ENCODE measurements at regions not wholly inside any gene's neighbourhood (a gene's known extent, or its start where the extent isn't known, plus 50 kb on each side); places are given as distances from the start of the nearest gene placed in this dataset.
"Not testable (repeated sequence)": the region's sequence is repeated elsewhere in the genome, so short reads cannot be mapped to it uniquely, and the experiment has no call there.

DNA sequence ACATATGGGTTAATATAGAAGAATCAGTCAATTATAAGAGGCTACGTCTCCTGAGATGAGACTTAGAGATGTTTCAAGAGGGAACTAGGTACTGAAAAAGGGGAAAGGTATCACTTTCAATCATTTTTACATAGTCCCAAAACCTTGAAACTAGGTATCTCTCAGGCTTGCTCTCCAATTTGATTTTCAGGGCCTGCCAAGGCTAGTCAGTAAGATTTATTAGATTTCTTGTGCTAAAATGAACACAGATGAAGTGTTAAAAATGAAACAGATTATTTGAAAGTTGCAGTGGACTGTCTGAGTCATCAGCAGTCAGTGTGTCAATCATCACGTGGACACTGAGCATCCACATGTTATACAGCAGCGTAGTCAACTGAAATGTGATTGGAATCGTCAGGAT is 591.1 kb downstream of the DTWD2 start:
- no peak overlapping the region for H3K9ac ChIP-seq
- no peak overlapping the region for H3K4me2 ChIP-seq
- H3K79me2 ChIP-seq (ENCODE audit: insufficient read depth, low read depth), result no peaks in the 10 kb centered on the region
- no peaks in the 10 kb centered on the region for H3K4me1 ChIP-seq (ENCODE audit: low read depth, poor library complexity, severe bottlenecking)
- no peaks in the 10 kb centered on the region for H3K36me3 ChIP-seq (ENCODE audit: insufficient read depth)
- TF ChIP-seq, protein P1, sequence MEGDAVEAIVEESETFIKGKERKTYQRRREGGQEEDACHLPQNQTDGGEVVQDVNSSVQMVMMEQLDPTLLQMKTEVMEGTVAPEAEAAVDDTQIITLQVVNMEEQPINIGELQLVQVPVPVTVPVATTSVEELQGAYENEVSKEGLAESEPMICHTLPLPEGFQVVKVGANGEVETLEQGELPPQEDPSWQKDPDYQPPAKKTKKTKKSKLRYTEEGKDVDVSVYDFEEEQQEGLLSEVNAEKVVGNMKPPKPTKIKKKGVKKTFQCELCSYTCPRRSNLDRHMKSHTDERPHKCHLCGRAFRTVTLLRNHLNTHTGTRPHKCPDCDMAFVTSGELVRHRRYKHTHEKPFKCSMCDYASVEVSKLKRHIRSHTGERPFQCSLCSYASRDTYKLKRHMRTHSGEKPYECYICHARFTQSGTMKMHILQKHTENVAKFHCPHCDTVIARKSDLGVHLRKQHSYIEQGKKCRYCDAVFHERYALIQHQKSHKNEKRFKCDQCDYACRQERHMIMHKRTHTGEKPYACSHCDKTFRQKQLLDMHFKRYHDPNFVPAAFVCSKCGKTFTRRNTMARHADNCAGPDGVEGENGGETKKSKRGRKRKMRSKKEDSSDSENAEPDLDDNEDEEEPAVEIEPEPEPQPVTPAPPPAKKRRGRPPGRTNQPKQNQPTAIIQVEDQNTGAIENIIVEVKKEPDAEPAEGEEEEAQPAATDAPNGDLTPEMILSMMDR (conservative IDR thresholded peaks at IDR 0.05; ENCODE audit: low read depth, low read length), result no peak
- H3K27ac ChIP-seq, result no peak overlapping the region
- H3K4me3 ChIP-seq (IDR thresholded peaks at IDR 0.05; ENCODE audit: insufficient read depth, low read depth, low read length), result no peak overlapping the region
- no peak overlapping the region for H2AFZ ChIP-seq (ENCODE audit: low read depth)
- H3K27me3 ChIP-seq (ENCODE audit: insufficient read depth, low read depth), result no peaks in the 10 kb centered on the region
- H4K20me1 ChIP-seq (ENCODE audit: insufficient read depth), result no peaks in the 10 kb centered on the region

DNA sequence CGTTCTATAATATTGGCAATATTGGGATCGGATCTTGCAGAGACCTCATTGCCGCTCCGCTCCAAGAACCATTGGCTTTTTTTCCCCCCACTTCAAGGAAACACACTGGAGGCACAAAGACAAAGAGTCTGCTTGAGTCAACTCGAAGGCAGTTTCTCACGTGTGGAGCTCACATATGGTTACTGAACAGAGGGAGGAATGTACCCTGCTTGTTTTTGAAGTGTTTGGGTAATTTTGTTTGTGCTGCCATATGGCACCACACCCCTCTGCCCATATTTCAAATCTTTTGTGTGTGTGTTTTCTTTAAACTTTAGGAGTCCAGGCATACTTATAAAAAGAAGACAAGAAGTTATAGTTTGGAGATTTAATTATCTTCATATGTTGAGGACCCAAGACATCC is 595.9 kb downstream of the DTWD2 start:
- Histone ChIP-seq H3K9ac (no peak overlapping the region), H4K20me1 (ENCODE audit: insufficient read depth) (no peaks in the 10 kb centered on the region), H3K27ac (no peak overlapping the region), H3K4me1 (ENCODE audit: low read depth, poor library complexity, severe bottlenecking) (no peaks in the 10 kb centered on the region), H3K27me3 (ENCODE audit: insufficient read depth, low read depth) (no peaks in the 10 kb centered on the region), H3K4me3 (IDR thresholded peaks at IDR 0.05; ENCODE audit: insufficient read depth, low read depth, low read length) (no peak overlapping the region), H3K79me2 (ENCODE audit: insufficient read depth, low read depth) (no peaks in the 10 kb centered on the region), H2AFZ (ENCODE audit: low read depth) (no peak overlapping the region), H3K4me2 (no peak overlapping the region), H3K36me3 (ENCODE audit: insufficient read depth) (no peaks in the 10 kb centered on the region)
- TF ChIP-seq, protein P1 (conservative IDR thresholded peaks at IDR 0.05; ENCODE audit: low read depth, low read length), result no peak

DNA sequence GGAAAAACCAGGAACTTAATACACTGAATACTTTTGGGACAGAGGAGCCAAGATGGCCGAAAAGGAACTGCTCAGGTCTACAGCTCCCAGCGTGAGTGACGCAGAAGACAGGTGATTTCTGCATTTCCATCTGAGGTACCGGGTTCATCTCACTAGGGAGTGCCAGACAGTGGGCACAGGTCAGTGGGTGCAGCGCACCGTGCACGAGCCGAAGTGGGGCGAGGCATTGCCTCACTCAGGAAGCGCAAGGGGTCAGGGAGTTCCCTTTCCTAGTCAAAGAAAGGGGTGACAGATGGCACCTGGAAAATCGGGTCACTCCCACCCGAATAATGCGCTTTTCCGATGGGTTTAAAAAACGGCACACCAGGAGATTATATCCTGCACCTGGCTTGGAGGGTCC is 605.4 kb downstream of the DTWD2 start:
- not testable (repeated sequence) for H3K27ac ChIP-seq; H3K9ac ChIP-seq; H4K20me1 ChIP-seq (ENCODE audit: insufficient read depth); H3K79me2 ChIP-seq (ENCODE audit: insufficient read depth, low read depth); H2AFZ ChIP-seq (ENCODE audit: low read depth); H3K27me3 ChIP-seq (ENCODE audit: insufficient read depth, low read depth); H3K4me3 ChIP-seq (IDR thresholded peaks at IDR 0.05; ENCODE audit: insufficient read depth, low read depth, low read length); H3K4me1 ChIP-seq (ENCODE audit: low read depth, poor library complexity, severe bottlenecking); H3K4me2 ChIP-seq; H3K36me3 ChIP-seq (ENCODE audit: insufficient read depth)

DNA sequence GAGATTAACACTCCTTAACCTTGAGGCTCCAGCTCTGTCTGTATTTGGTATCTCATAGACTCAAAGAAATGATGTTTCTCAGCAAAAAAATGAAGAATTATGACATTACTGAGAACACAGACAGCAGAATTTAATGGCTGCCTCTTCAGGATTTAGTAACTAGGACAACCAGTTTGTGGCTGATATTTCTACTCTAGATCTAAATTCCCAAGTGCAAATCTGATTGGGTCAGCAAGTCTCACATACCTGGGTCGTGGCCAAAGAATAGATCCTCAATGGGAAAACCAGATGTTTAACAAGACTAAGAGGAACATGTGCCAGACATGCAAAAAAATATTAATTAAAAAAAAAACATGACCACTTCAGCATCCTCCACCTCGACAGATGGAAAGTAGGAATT is 608.9 kb downstream of the DTWD2 start:
- no peak overlapping the region for H3K27ac ChIP-seq
- H3K36me3 ChIP-seq (ENCODE audit: insufficient read depth), result no peaks in the 10 kb centered on the region
- H3K4me2 ChIP-seq, result no peak overlapping the region
- H3K4me1 ChIP-seq (ENCODE audit: low read depth, poor library complexity, severe bottlenecking), result no peaks in the 10 kb centered on the region
- TF ChIP-seq, protein P1 (conservative IDR thresholded peaks at IDR 0.05; ENCODE audit: low read depth, low read length), result no peak
- no peaks in the 10 kb centered on the region for H4K20me1 ChIP-seq (ENCODE audit: insufficient read depth)
- no peak overlapping the region for H3K4me3 ChIP-seq (IDR thresholded peaks at IDR 0.05; ENCODE audit: insufficient read depth, low read depth, low read length)
- H3K27me3 ChIP-seq (ENCODE audit: insufficient read depth, low read depth), result no peaks in the 10 kb centered on the region
- H3K79me2 ChIP-seq (ENCODE audit: insufficient read depth, low read depth), result no peaks in the 10 kb centered on the region
- H3K9ac ChIP-seq, result no peak overlapping the region
- no peak overlapping the region for H2AFZ ChIP-seq (ENCODE audit: low read depth)

DNA sequence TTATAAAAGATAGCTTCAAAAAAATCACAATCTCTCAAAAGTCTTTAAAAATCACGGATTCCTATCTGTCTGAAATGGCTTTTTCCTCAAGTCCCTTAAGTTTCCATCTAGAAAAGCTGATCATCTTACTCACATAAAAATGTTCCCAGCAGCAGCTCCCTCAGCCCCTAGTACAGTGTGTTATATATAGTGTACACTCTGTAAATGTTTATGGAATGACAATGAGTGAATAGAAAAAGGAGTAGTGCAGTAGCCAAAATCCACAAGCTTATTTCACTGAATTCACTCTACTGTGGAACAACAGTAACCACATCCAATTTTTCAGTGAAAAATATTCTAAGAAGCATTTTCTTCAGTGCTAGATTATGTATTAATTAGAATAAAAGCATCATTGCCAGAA is 609.4 kb downstream of the DTWD2 start:
- H3K36me3 ChIP-seq (ENCODE audit: insufficient read depth), result no peaks in the 10 kb centered on the region
- no peaks in the 10 kb centered on the region for H4K20me1 ChIP-seq (ENCODE audit: insufficient read depth)
- no peak overlapping the region for H2AFZ ChIP-seq (ENCODE audit: low read depth)
- H3K79me2 ChIP-seq (ENCODE audit: insufficient read depth, low read depth), result no peaks in the 10 kb centered on the region
- H3K4me3 ChIP-seq (IDR thresholded peaks at IDR 0.05; ENCODE audit: insufficient read depth, low read depth, low read length), result no peak overlapping the region
- H3K4me1 ChIP-seq (ENCODE audit: low read depth, poor library complexity, severe bottlenecking), result no peaks in the 10 kb centered on the region
- H3K9ac ChIP-seq, result no peak overlapping the region
- no peak overlapping the region for H3K4me2 ChIP-seq
- TF ChIP-seq, protein P1 (conservative IDR thresholded peaks at IDR 0.05; ENCODE audit: low read depth, low read length), result no peak
- H3K27ac ChIP-seq, result no peak overlapping the region
- no peaks in the 10 kb centered on the region for H3K27me3 ChIP-seq (ENCODE audit: insufficient read depth, low read depth)

Measured in KMS-11 (cell line).